Lung (tissue), 11 donors: ENCODE measurements at regions not wholly inside any gene's neighbourhood (a gene's known extent, or its start where the extent isn't known, plus 50 kb on each side); places are given as distances from the start of the nearest gene placed in this dataset.

ENCODE experiments used
- ATAC-seq: fragments of 200-7000 bp; cut with Tn5 transposase; one replicate; pipeline ENCODE4 v1.9.1; 2020; ENCODE audit warnings: moderate number of reproducible peaks; ENCODE audit not compliant: insufficient read depth, low FRiP score
- DNase-seq, 3 donors: peaks; one replicate each; pipeline ENCODE4 v3.0.0-alpha.2; 2013 to 2017
- H3K27ac ChIP-seq, 2 donors: one replicate each; pipeline ENCODE4 v1.5.1; 2013; ENCODE audit warnings: mild to moderate bottlenecking in 2 of 2, moderate library complexity in 2 of 2, control low read depth in 1 of 2, inconsistent platforms in 1 of 2, low read depth in 1 of 2, low read length in 1 of 2
- H3K27me3 ChIP-seq, 3 donors: one replicate each; pipeline ENCODE4 v1.5.1; 2013; ENCODE audit warnings: low read length in 2 of 3; ENCODE audit not compliant: control insufficient read depth in 3 of 3, insufficient read depth in 3 of 3
- H3K36me3 ChIP-seq, 4 donors: one replicate each; pipeline ENCODE4 v1.5.1; 2013; ENCODE audit warnings: low read length in 4 of 4, mild to moderate bottlenecking in 1 of 4, moderate library complexity in 1 of 4; ENCODE audit not compliant: control insufficient read depth in 4 of 4, insufficient read depth in 4 of 4
- H3K4me1 ChIP-seq, 5 donors: one replicate each; pipeline ENCODE4 v1.5.1; 2013; ENCODE audit warnings: low read length in 5 of 5, mild to moderate bottlenecking in 2 of 5, moderate library complexity in 1 of 5; ENCODE audit not compliant: control insufficient read depth in 5 of 5, insufficient read depth in 5 of 5
- H3K4me3 ChIP-seq: one replicate; pipeline ENCODE4 v1.5.1; 2013; ENCODE audit warnings: mild to moderate bottlenecking, control low read depth, moderate library complexity
- H3K9ac ChIP-seq, 2 donors: one replicate each; pipeline ENCODE4 v1.5.1; 2013; ENCODE audit warnings: low read length in 2 of 2, control low read depth in 1 of 2; ENCODE audit not compliant: insufficient read depth in 1 of 2
- H3K9me3 ChIP-seq, 4 donors: one replicate each; pipeline ENCODE4 v1.5.1; 2013; ENCODE audit warnings: low read length in 3 of 4, mild to moderate bottlenecking in 1 of 4, moderate library complexity in 1 of 4; ENCODE audit not compliant: control insufficient read depth in 4 of 4, insufficient read depth in 3 of 4
- CTCF ChIP-seq: IDR thresholded peaks from 2 replicates; pipeline ENCODE4 v1.5.1; 2012; ENCODE audit warnings: mild to moderate bottlenecking; ENCODE audit errors: control extremely low read depth, extremely low read depth
- WGBS, 2 donors: extraction: QIAGEN DNeasy Blood & Tissue Kit; methylation state at CpG; one replicate each; pipeline ENCODE4 v1.1.7; 2013; 5-methylcytosine and 5-hydroxymethylcytosine counted together
- donor health status: control.
- donor health status: control.
- donor health status: Bipolar disorder and iron deficiency.
- donor health status: healthy.
- donor health status: DM: yes; HTN: yes; CAD: no.

- Histone ChIP-seq H3K9me3 (peaks cover 0 to 2% (median 0%) of the 10 kb centered on the region in 4 donors), H3K27me3 (no peaks in the 10 kb centered on the region), H3K36me3 (no peaks in the 10 kb centered on the region), H3K4me3 (no peak overlapping the region), H3K9ac (no peak overlapping the region), H3K27ac (no peak overlapping the region), H3K4me1 (no peaks in the 10 kb centered on the region)
- no peak for DNase-seq
- WGBS, 2 donors: 78 to 82% methylated on average over 2 of the region's 2 CpGs
- ATAC-seq: no peak
- TF ChIP-seq CTCF: no peak
Measured at GRCh38 chr6:98024359-98024758, 741.3 kb upstream of the MMS22L start.

GRCh38 chr6:98027898-98028297 lies 744.9 kb upstream of the MMS22L start:
- DNase-seq: no peak
- no peaks in the 10 kb centered on the region for H3K36me3 ChIP-seq
- 81 to 82% methylated on average over 2 of the region's 2 CpGs for WGBS, 2 donors
- ATAC-seq: no peak
- H3K27me3 ChIP-seq: no peaks in the 10 kb centered on the region
- H3K4me1 ChIP-seq: no peaks in the 10 kb centered on the region
- no peak overlapping the region for H3K27ac ChIP-seq
- TF ChIP-seq CTCF: no peak
- H3K9me3 ChIP-seq: peaks cover 0 to 2% (median 0%) of the 10 kb centered on the region in 4 donors
- H3K4me3 ChIP-seq: no peak overlapping the region
- no peak overlapping the region for H3K9ac ChIP-seq

GRCh38 chr6:98033617-98034016 lies 750.6 kb upstream of the MMS22L start:
- no peak for TF ChIP-seq CTCF
- WGBS, 2 donors: 90 to 91% methylated on average over 3 of the region's 3 CpGs
- Histone ChIP-seq H3K36me3 (no peaks in the 10 kb centered on the region), H3K4me3 (no peak overlapping the region), H3K4me1 (no peaks in the 10 kb centered on the region), H3K27me3 (no peaks in the 10 kb centered on the region), H3K9ac (no peak overlapping the region), H3K9me3 (no peaks in the 10 kb centered on the region), H3K27ac (no peak overlapping the region)
- DNase-seq (no peak), ATAC-seq (no peak)

- DNase-seq (no peak), ATAC-seq (no peak)
- Histone ChIP-seq H3K27me3 (no peaks in the 10 kb centered on the region), H3K36me3 (no peaks in the 10 kb centered on the region), H3K4me1 (peaks cover 0 to 4% (median 0%) of the 10 kb centered on the region in 5 donors), H3K9ac (no peak overlapping the region), H3K9me3 (no peaks in the 10 kb centered on the region), H3K27ac (no peak overlapping the region), H3K4me3 (no peak overlapping the region)
- TF ChIP-seq CTCF: no peak
- WGBS, 2 donors: 42 to 47% methylated on average over 5 of the region's 5 CpGs
Measured at GRCh38 chr6:98036344-98036923, 753.4 kb upstream of the MMS22L start.
